Heart left ventricle (tissue), 16 donors: ENCODE measurements at regions not wholly inside any gene's neighbourhood (a gene's known extent, or its start where the extent isn't known, plus 50 kb on each side); places are given as distances from the start of the nearest gene placed in this dataset.

Source experiments
- ATAC-seq, 4 donors: fragments of 200-7000 bp; cut with Tn5 transposase; one replicate each; pipeline ENCODE4 v1.9.1; 2020 to 2022; ENCODE audit warnings: moderate library complexity in 4 of 4, mild to moderate bottlenecking in 3 of 4, moderate number of reproducible peaks in 1 of 4
- DNase-seq, 5 donors: peaks; one replicate each; pipeline ENCODE4 v3.0.0-alpha.2; 2020
- H3K27ac ChIP-seq, 12 donors: fragments of 200-600 bp; sonication (generic) in 4 of 12; one replicate each; pipeline versions ENCODE4 v1.5.0 to v1.8.0; 2016 to 2022; ENCODE audit warnings: mild to moderate bottlenecking in 2 of 12
- H3K27me3 ChIP-seq, 9 donors: fragments of 200-600 bp; sonication (generic) in 2 of 9; one replicate each; pipeline versions ENCODE4 v1.5.1 to v1.8.0; 2016 to 2022; ENCODE audit warnings: mild to moderate bottlenecking in 3 of 9
- H3K36me3 ChIP-seq, 9 donors: fragments of 200-600 bp; sonication (generic) in 2 of 9; one replicate each; pipeline versions ENCODE4 v1.5.0 to v1.8.0; 2018 to 2022; ENCODE audit warnings: mild to moderate bottlenecking in 2 of 9
- H3K4me1 ChIP-seq, 12 donors: fragments of 200-600 bp; sonication (generic) in 4 of 12; one replicate each; pipeline versions ENCODE4 v1.5.0 to v1.8.0; 2016 to 2022; ENCODE audit warnings: mild to moderate bottlenecking in 3 of 12
- H3K4me3 ChIP-seq, 12 donors: fragments of 200-600 bp; sonication (generic) in 4 of 12; one replicate each; pipeline versions ENCODE4 v1.5.0 to v1.8.0; 2017 to 2022; ENCODE audit warnings: mild to moderate bottlenecking in 9 of 12, moderate library complexity in 4 of 12
- H3K9me3 ChIP-seq, 12 donors: fragments of 200-600 bp; sonication (generic) in 4 of 12; one replicate each; pipeline versions ENCODE4 v1.5.0 to v1.8.0; 2016 to 2022; ENCODE audit warnings: mild to moderate bottlenecking in 1 of 12
- CTCF ChIP-seq, 12 donors: fragments of 200-600 bp; sonication (generic) in 4 of 12; IDR thresholded peaks; one replicate each; pipeline versions ENCODE4 v1.5.0 to v1.8.0; 2018 to 2022; ENCODE audit warnings: antibody characterized with exemption in 12 of 12, mild to moderate bottlenecking in 5 of 12
- POLR2A ChIP-seq, 2 donors: fragments of 450-650 bp; IDR thresholded peaks; one replicate each; pipeline ENCODE4 v1.6.1; 2017; ENCODE audit warnings: antibody characterized with exemption in 2 of 2, mild to moderate bottlenecking in 2 of 2, moderate library complexity in 2 of 2
- WGBS, 4 donors: extraction: QIAGEN DNeasy Blood & Tissue Kit in 2 of 4; methylation state at CpG; one replicate each; pipeline versions ENCODE4 v1.1.5 to v1.1.7; 2013 to 2018; 5-methylcytosine and 5-hydroxymethylcytosine counted together
- intact Hi-C, 10 donors: fragments of 100-400 bp; cut with DNase I; formaldehyde crosslinking; loops; one replicate each; pipeline versions ENCODE4 v1.11.1 to v1.14.2; 2022
- donor health status: ischemic (EF 13 %, LVEDD 7.1; RV severe dilation, severe dysfunction).
- donor health status: healthy with polysubstance abuse.
- donor health status: DM: no; HTN: yes; CAD: no.
- donor health status: DM: no; HTN: no; CAD: no.
- donor health status: ischemic (EF 25% LVEDD 6.9; RV normal size, moderate dysfunction).
- donor health status: ischemic (EF 25% LVEDD 5.7; RV mildly dilated, moderate dysfunction).
- donor health status: healthy.
- donor health status: DM: yes; HTN: yes; CAD: no.
- donor health status: ischemic (EF 35%, LVEDD 5.7; RV mildly dilated, moderate dysfunction).
- donor health status: nonischemic (EF 11% LVEDD 7.7; RV severe dilation, severe dysfunction).
- donor health status: DM: yes; HTN: yes; CAD: no.
- donor health status: PGD.
- donor health status: ischemic (EF 29% LVEDD 5.4; RV normal size, mild dysfunction).
- donor health status: nonischemic (EF 23%, LVEDD 6.1; RV moderate dilation, normal function).

DNA sequence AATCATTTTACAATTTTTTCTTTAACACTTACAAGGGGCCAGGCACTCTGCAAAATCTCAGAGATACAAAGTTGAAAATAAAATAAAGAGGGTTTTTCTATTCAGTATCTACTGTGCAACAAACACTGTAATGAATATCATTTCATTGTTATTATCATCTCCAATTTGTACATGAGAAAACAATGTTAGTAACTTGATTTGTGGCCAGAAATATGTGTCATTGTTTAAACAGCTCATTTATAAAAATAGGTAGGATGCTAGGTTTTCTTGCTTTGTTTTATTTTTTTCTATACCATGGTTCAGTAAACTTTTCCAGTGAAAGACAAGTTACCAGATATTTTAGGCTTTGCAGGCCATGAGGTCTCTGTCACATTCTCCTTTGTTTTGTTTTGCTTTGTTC lies 318.1 kb upstream of the UBE2E2 start:
- no peak for DNase-seq
- ATAC-seq = no peak
- intact Hi-C loops = no loop called here
- Histone ChIP-seq H3K27me3 (no peaks in the 10 kb centered on the region), H3K4me1 (peaks cover 0 to 7% (median 0%) of the 10 kb centered on the region in 12 donors), H3K4me3 (no peak overlapping the region), H3K9me3 (no peaks in the 10 kb centered on the region), H3K27ac (no peak overlapping the region), H3K36me3 (no peaks in the 10 kb centered on the region)
- TF ChIP-seq POLR2A (IDR thresholded peaks at IDR 0.05) = no peak
- no peak for TF ChIP-seq CTCF (IDR thresholded peaks at IDR 0.05)

- 79 to 90% (median 88%) methylated on average over 6 of the region's 6 CpGs for WGBS, 4 donors
Observed at GRCh38 chr3:22885574-22886341, 317.4 kb upstream of the UBE2E2 start.

GRCh38 chr3:22886439-22887068 lies 316.6 kb upstream of the UBE2E2 start:
- intact Hi-C loops = no loop called here
- peak; percentile 61 to 87 (median 74) for ATAC-seq
- no peaks in the 10 kb centered on the region for H3K9me3 ChIP-seq
- TF ChIP-seq POLR2A (IDR thresholded peaks at IDR 0.05) (no peak), CTCF (IDR thresholded peaks at IDR 0.05) (no peak)
- H3K4me3 ChIP-seq = no peak overlapping the region
- WGBS, 4 donors = 42 to 45% (median 45%) methylated on average over 4 of the region's 4 CpGs
- no peaks in the 10 kb centered on the region for H3K27me3 ChIP-seq
- no peaks in the 10 kb centered on the region for H3K36me3 ChIP-seq
- DNase-seq = peak in 4 of 5 donors; percentile 15 to 54 (median 31)
- H3K27ac ChIP-seq = no peak overlapping the region
- H3K4me1 ChIP-seq = peaks cover 0 to 7% (median 0%) of the 10 kb centered on the region in 12 donors

More at GRCh38 chr3:22885574-22886341, 317.4 kb upstream of the UBE2E2 start:
- Histone ChIP-seq H3K27ac (no peak overlapping the region), H3K9me3 (no peaks in the 10 kb centered on the region), H3K4me3 (no peak overlapping the region), H3K4me1 (peaks cover 0 to 7% (median 0%) of the 10 kb centered on the region in 12 donors), H3K27me3 (no peaks in the 10 kb centered on the region), H3K36me3 (no peaks in the 10 kb centered on the region)
- no peak for DNase-seq
- no peak for ATAC-seq
- TF ChIP-seq CTCF (IDR thresholded peaks at IDR 0.05) (no peak), POLR2A (IDR thresholded peaks at IDR 0.05) (no peak)
- intact Hi-C loops = no loop called here

- intact Hi-C loops = no loop called here
Observed at GRCh38 chr3:22887664-22888291, 315.3 kb upstream of the UBE2E2 start.

More at GRCh38 chr3:22887664-22888291, 315.3 kb upstream of the UBE2E2 start:
- DNase-seq (no peak), ATAC-seq (no peak)
- Histone ChIP-seq H3K27me3 (no peaks in the 10 kb centered on the region), H3K27ac (no peak overlapping the region), H3K4me1 (peaks cover 0 to 7% (median 0%) of the 10 kb centered on the region in 12 donors), H3K9me3 (no peaks in the 10 kb centered on the region), H3K36me3 (no peaks in the 10 kb centered on the region), H3K4me3 (no peak overlapping the region)
- TF ChIP-seq POLR2A (IDR thresholded peaks at IDR 0.05) = no peak
- TF ChIP-seq CTCF (IDR thresholded peaks at IDR 0.05) = peak in 10 of 12 donors; percentile 24 to 54 (median 37)
- 48 to 52% (median 50%) methylated on average over 2 of the region's 2 CpGs for WGBS, 4 donors
